T-helper 17 cell (primary cell): ENCODE measurements at regions not wholly inside any gene's neighbourhood (a gene's known extent, or its start where the extent isn't known, plus 50 kb on each side); places are given as distances from the start of the nearest gene placed in this dataset.

Experiments used
- ATAC-seq: fragments of 150-1000 bp; cut with Tn5 transposase; 2 replicates; pipeline ENCODE4 v1.10.0; 2021; ENCODE audit warnings: mild to moderate bottlenecking, moderate library complexity
- DNase-seq, 3 donors: peaks; one replicate each; pipeline versions ENCODE4 v3.0.0 to v3.0.0-alpha.2; 2020 to 2021
- H3K9me3 ChIP-seq: one replicate; pipeline ENCODE4 v1.7.0; 2013; ENCODE audit warnings: low read length, mild to moderate bottlenecking; ENCODE audit not compliant: control insufficient read depth, poor library complexity, severe bottlenecking
- H3K27ac Mint-ChIP-seq: one replicate; pipeline ENCODE4 v1.8.0; 2022; ENCODE audit warnings: mild to moderate bottlenecking, moderate library complexity, mixed read lengths
- H3K27me3 Mint-ChIP-seq: one replicate; pipeline ENCODE4 v1.8.0; 2022; ENCODE audit warnings: mixed read lengths
- H3K36me3 Mint-ChIP-seq: one replicate; pipeline ENCODE4 v1.8.0; 2022; ENCODE audit warnings: low read depth, mixed read lengths
- H3K4me1 Mint-ChIP-seq: one replicate; pipeline ENCODE4 v1.8.0; 2022; ENCODE audit warnings: mild to moderate bottlenecking, mixed read lengths
- H3K4me3 Mint-ChIP-seq: one replicate; pipeline ENCODE4 v1.8.0; 2022; ENCODE audit warnings: mild to moderate bottlenecking, moderate library complexity, mixed read lengths

DNA sequence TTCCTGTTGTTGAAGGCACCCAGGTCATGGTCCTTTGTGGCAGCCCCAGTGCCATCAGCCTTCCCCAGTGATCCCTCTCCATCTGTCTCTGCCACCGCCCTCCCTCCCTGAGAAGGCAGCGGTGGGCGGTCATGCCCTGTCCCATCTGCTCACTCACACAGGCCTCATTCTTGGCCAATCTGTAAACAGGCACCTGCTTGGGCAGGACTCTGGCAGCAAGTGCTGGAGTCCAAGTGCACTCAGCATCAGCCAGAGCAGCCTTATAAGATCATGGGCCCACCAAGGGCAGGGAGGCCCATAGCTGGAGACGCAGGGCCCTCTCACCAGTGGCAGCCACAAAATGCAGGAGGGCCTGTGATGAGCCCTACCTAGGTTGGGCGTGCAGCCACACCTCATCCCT is 140.9 kb downstream of the TWIST2 start:
- H3K4me3 Mint-ChIP-seq: no peak overlapping the region
- no peaks in the 10 kb centered on the region for H3K9me3 ChIP-seq
- DNase-seq (no peak), ATAC-seq (no peak)
- no peaks in the 10 kb centered on the region for H3K4me1 Mint-ChIP-seq
- peaks cover 32% of the 10 kb centered on the region for H3K27me3 Mint-ChIP-seq
- H3K36me3 Mint-ChIP-seq: peaks cover 2% of the 10 kb centered on the region
- H3K27ac Mint-ChIP-seq: no peak overlapping the region

DNA sequence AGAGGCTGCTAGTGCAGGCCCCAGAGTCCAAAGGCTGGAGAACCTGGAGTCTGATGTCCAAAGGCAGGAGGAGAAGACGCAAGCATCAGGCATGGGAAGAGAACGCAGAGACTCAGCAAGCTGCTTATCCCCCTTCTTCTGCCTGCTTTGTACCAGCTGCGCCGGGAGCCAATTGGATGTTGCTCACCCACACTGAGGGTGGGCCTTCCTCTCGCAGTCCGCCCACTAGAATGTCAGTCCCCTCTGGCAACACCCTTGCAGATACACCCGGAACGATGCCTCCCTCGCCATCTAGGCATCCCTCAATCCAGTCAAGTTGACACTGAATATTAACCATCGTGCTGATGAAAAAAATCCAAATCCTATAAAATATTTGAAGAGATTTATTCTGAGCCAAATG is 141.6 kb downstream of the TWIST2 start:
- Mint-ChIP-seq H3K27me3 (peaks cover 32% of the 10 kb centered on the region), H3K4me3 (no peak overlapping the region), H3K4me1 (no peaks in the 10 kb centered on the region), H3K36me3 (peaks cover 2% of the 10 kb centered on the region), H3K27ac (no peak overlapping the region)
- ATAC-seq (no peak), DNase-seq (no peak)
- no peaks in the 10 kb centered on the region for H3K9me3 ChIP-seq

DNA sequence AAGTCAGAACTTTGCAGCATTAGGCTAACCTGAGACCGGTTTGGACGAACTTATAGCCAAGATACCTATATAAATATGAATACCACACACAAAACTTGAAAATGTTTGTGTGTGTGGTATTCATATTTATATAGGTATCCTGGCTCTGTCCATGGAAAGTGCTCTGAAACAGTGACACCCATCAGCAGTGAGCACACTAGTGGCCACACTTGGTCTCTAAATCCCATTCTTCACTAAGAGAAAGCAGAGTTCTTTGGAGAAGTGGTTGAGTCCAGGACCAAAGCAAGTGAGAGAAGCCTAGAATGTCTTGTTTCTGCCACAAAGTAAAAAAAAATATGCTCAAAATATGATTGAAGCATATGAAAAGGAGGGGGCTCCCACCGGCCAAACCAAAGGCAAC is 146.5 kb downstream of the TWIST2 start:
- ATAC-seq: no peak
- Mint-ChIP-seq H3K36me3 (peaks cover 3% of the 10 kb centered on the region), H3K27ac (no peak overlapping the region), H3K4me3 (no peak overlapping the region), H3K27me3 (peaks cover 19% of the 10 kb centered on the region), H3K4me1 (no peaks in the 10 kb centered on the region)
- no peaks in the 10 kb centered on the region for H3K9me3 ChIP-seq
- no peak for DNase-seq

DNA sequence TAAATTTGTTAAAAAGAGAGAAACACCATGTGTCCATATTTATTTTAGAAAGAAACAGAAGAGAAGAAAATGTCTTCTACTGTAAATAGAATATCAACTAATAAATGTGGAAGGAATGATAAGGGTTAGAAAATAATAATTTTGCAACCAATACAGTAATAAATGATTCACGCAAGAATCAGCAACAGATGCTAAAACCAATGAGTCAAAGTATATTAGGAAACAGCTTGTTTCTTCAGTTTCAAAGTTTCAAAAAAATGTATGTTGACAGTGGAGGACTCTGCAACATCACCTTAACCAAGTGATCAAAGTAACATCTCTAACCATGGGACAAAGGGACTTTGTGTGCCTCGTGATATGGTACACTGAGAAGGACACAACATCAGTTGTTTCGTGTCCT is 147.0 kb downstream of the TWIST2 start:
- ATAC-seq (no peak), DNase-seq (no peak)
- H3K9me3 ChIP-seq: no peaks in the 10 kb centered on the region
- no peak overlapping the region for H3K4me3 Mint-ChIP-seq
- peaks cover 3% of the 10 kb centered on the region for H3K36me3 Mint-ChIP-seq
- no peaks in the 10 kb centered on the region for H3K4me1 Mint-ChIP-seq
- H3K27me3 Mint-ChIP-seq: peaks cover 19% of the 10 kb centered on the region
- H3K27ac Mint-ChIP-seq: no peak overlapping the region

DNA sequence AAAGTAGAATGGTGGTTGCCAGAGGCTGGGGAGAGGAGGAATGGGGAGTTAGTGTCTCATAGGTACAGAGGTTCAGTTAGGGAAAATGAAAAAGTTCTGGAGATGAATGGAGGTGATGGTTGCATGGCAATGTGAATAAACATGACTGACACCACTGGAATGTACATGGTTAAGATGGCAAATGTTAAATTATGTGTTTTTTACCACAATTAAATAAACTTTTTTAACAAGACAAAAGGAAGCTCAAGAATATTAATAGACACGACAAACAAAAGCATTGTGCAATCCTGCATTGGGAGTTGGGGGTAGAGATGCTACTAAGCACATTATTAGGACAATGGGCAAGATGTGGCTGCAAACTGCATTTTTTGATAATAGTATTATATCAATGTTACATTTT is 147.7 kb downstream of the TWIST2 start:
- DNase-seq: no peak
- ATAC-seq: no peak
- Mint-ChIP-seq H3K36me3 (peaks cover 3% of the 10 kb centered on the region), H3K27ac (no peak overlapping the region), H3K4me1 (no peaks in the 10 kb centered on the region), H3K4me3 (no peak overlapping the region), H3K27me3 (peaks cover 19% of the 10 kb centered on the region)
- no peaks in the 10 kb centered on the region for H3K9me3 ChIP-seq

DNA sequence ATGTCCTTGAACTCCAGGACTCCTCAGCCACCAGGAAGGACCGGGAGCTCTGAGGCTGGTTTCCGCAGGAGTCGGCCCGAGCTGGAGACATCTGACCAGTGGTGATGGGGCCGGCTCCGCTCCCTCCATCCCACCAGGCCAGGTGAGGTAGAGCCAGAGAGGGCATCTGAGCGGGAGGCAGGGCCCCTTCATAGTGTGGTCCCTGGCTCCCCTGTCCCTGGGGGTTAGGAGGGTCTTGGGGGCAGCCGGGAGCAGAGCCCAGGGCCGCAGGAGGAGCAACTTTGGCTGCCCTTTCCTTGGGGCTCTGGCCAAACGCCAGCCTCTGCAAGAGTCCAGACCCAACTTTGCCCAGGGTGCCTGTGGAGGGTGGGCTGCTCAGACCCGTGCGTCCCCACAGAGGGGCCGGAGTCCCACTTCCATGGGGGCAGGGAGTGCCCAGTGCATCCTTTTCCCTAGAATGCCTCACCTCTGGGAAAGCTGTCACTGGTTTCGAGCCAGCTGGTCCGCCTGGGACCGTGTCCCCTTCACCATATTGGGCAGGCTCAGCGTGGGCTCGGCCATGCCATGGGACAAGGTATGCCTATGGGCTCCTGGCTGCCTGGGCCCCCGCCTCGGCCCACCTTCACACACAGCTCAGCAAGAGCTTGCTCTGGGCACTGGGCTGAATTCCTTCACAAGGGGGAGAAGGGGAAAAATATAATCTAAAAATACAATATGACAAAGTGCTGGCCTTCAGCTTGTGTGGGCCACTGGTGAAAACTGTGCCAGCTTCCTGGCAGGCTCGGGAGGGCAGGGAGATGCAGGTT is 148.6 kb downstream of the TWIST2 start:
- no peak for DNase-seq
- H3K36me3 Mint-ChIP-seq: peaks cover 2% of the 10 kb centered on the region

DNA sequence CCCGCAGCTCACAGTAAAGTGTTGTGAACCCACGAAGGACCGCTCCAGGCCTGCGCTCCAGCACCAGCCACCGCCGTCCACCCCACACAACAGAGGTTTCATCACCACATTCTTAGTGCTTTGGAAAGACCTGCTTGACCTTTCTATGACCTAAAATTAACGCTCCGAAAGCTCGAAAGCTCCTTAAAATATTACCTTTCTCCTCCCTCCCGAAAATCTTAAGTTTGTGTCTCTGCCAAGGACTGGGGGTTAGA is 149.2 kb downstream of the TWIST2 start:
- H3K4me1 Mint-ChIP-seq: no peaks in the 10 kb centered on the region
- ATAC-seq (no peak), DNase-seq (no peak)
- H3K27ac Mint-ChIP-seq: no peak overlapping the region
- H3K4me3 Mint-ChIP-seq: no peak overlapping the region
- H3K36me3 Mint-ChIP-seq: peaks cover 2% of the 10 kb centered on the region
- no peaks in the 10 kb centered on the region for H3K9me3 ChIP-seq
- H3K27me3 Mint-ChIP-seq: peaks cover 7% of the 10 kb centered on the region

More for the DNA sequence above, 148.6 kb downstream of the TWIST2 start:
- H3K4me3 Mint-ChIP-seq: no peak overlapping the region
- H3K4me1 Mint-ChIP-seq: no peaks in the 10 kb centered on the region
- H3K9me3 ChIP-seq: no peaks in the 10 kb centered on the region
- H3K27ac Mint-ChIP-seq: no peak overlapping the region
- no peak for ATAC-seq
- H3K27me3 Mint-ChIP-seq: peaks cover 12% of the 10 kb centered on the region

DNA sequence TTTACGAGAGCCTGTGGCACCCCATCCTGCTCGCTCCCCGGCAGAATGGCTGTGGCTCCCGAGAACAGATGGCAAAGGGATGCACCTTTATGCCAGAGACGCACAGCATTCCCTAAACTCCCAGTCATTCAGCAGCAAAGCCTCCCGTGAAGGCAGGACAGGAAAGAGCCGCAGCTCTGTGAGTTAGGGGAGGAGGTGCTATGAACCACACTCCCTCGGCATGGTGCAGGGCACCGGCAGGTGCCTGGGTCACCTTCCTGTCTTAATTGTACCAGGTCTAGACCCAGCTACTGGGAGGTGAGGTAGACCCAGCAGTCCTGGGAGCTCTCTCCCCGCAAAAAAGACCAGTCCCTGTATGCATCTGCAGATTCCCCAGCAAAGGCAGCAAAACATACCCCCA is 149.8 kb downstream of the TWIST2 start:
- DNase-seq (no peak), ATAC-seq (no peak)
- Mint-ChIP-seq H3K4me3 (no peak overlapping the region), H3K27ac (no peak overlapping the region), H3K36me3 (peaks cover 2% of the 10 kb centered on the region), H3K4me1 (no peaks in the 10 kb centered on the region), H3K27me3 (peaks cover 8% of the 10 kb centered on the region)
- H3K9me3 ChIP-seq: no peaks in the 10 kb centered on the region
